GM18498 (cell line): ENCODE measurements at regions not wholly inside any gene's neighbourhood (a gene's known extent, or its start where the extent isn't known, plus 50 kb on each side); places are given as distances from the start of the nearest gene placed in this dataset.
"Not testable (repeated sequence)": the region's sequence is repeated elsewhere in the genome, so short reads cannot be mapped to it uniquely, and the experiment has no call there.

Source experiments
- ATAC-seq: cut with Tn5 transposase; IDR thresholded peaks from one replicate; pipeline ENCODE4 v1.9.1; 2021; ENCODE audit warnings: mild to moderate bottlenecking, moderate library complexity; ENCODE audit not compliant: unreplicated experiment

- no peak for ATAC-seq
These were observed 164.3 kb downstream of the TMEM121 start for GRCh38 chr14:105690671-105691070.

- not testable (repeated sequence) for ATAC-seq
These were observed 165.1 kb downstream of the TMEM121 start for GRCh38 chr14:105691321-105692109.

GRCh38 chr14:105692110-105692685, 165.8 kb downstream of the TMEM121 start:
- not testable (repeated sequence) for ATAC-seq

GRCh38 chr14:105694961-105695360, 168.6 kb downstream of the TMEM121 start:
- no peak for ATAC-seq

- ATAC-seq: peak; percentile 60
These were observed 170.0 kb downstream of the TMEM121 start for GRCh38 chr14:105696388-105696787.

GRCh38 chr14:105697414-105697813, 171.0 kb downstream of the TMEM121 start:
- ATAC-seq: not testable (repeated sequence)

- ATAC-seq: not testable (repeated sequence)
These were observed 171.6 kb downstream of the TMEM121 start for GRCh38 chr14:105697955-105698354.

GRCh38 chr14:105698940-105699556, 172.7 kb downstream of the TMEM121 start:
- ATAC-seq: not testable (repeated sequence)

- ATAC-seq: not testable (repeated sequence)
These were observed 173.3 kb downstream of the TMEM121 start for GRCh38 chr14:105699706-105700105.

- not testable (repeated sequence) for ATAC-seq
These were observed 173.8 kb downstream of the TMEM121 start for GRCh38 chr14:105700146-105700545.

- peak; percentile 42 for ATAC-seq
These were observed 174.4 kb downstream of the TMEM121 start for GRCh38 chr14:105700622-105701288.

- no peak for ATAC-seq
These were observed 175.3 kb downstream of the TMEM121 start for GRCh38 chr14:105701456-105702274.

GRCh38 chr14:105702275-105702817, 176.0 kb downstream of the TMEM121 start:
- no peak for ATAC-seq

GRCh38 chr14:105703044-105703665, 176.8 kb downstream of the TMEM121 start:
- ATAC-seq: not testable (repeated sequence)

GRCh38 chr14:105704091-105704490, 177.7 kb downstream of the TMEM121 start:
- not testable (repeated sequence) for ATAC-seq

- not testable (repeated sequence) for ATAC-seq
These were observed 178.1 kb downstream of the TMEM121 start for GRCh38 chr14:105704492-105704891.

GRCh38 chr14:105705512-105705861, 179.1 kb downstream of the TMEM121 start:
- ATAC-seq: not testable (repeated sequence)

GRCh38 chr14:105705862-105706700, 179.7 kb downstream of the TMEM121 start:
- ATAC-seq: peak; percentile 66

- not testable (repeated sequence) for ATAC-seq
These were observed 180.3 kb downstream of the TMEM121 start for GRCh38 chr14:105706701-105707019.
